GM19351 (cell line): ENCODE measurements at regions not wholly inside any gene's neighbourhood (a gene's known extent, or its start where the extent isn't known, plus 50 kb on each side); places are given as distances from the start of the nearest gene placed in this dataset.
A peak's percentile ranks its signal among the peaks of the same experiment; 100 is the strongest.
"Not testable (repeated sequence)": the region's sequence is repeated elsewhere in the genome, so short reads cannot be mapped to it uniquely, and the experiment has no call there.

Experiments
- ATAC-seq: cut with Tn5 transposase; IDR thresholded peaks from one replicate; pipeline ENCODE4 v1.9.1; 2021; ENCODE audit warnings: mild to moderate bottlenecking, moderate library complexity; ENCODE audit not compliant: unreplicated experiment

DNA sequence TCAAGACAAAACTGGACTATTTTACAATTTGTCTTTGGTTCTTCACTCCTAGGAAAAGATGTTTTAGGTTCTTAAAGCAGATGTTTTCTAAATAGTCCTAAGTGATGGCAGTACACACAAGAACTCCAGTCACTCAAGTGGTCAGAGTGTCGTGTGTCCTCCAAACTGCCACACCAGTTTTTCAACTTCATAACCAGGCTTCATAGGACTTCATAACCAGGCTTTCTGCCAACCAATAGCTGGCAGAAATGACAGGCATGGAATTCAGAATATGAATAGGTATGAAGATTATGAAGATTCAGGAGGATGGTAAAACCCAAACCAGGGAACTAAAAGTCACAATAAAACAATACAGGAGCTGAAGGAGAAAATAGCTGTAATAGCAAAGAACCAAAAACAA lies 721.2 kb upstream of the SEMA3D start:
- ATAC-seq, result no peak

DNA sequence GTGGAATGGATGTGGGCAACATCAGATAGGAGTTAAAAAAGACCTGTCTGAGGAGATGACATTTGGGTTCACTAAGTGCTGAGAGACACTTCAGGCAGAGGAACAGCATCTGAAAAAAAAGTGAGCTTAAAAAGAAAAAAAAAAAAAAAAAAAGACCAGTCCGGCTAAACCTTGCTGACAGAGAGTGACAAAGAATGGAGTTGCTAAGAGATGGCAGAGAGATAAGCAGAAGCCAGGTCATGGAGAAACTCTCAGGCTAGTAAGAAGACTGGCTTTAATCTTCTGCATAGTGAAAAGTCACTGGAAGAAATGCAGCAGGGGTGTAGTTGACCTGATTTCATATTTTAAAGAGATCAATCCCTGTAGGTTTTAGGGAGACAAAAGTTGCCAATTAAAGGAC lies 711.1 kb upstream of the SEMA3D start:
- ATAC-seq, result no peak

DNA sequence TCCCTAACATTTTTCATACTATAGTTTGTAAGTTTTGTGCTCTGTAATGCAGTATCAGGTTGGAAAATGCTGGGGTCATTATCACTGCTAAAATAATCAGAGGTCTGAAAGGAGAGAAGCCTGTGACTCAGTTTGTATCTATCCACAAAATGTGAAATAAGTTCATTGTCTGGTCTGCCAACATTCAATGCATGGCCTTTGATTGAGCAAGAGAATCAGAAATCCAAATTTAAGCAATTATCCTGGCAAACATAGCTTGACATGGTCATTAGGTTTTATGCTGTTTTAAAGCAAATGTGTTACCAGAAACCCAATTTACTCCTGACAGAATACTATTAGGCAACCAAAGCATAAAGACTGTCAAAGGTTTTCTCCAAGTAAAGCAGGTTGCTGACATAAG lies 709.7 kb upstream of the SEMA3D start:
- ATAC-seq, result no peak

DNA sequence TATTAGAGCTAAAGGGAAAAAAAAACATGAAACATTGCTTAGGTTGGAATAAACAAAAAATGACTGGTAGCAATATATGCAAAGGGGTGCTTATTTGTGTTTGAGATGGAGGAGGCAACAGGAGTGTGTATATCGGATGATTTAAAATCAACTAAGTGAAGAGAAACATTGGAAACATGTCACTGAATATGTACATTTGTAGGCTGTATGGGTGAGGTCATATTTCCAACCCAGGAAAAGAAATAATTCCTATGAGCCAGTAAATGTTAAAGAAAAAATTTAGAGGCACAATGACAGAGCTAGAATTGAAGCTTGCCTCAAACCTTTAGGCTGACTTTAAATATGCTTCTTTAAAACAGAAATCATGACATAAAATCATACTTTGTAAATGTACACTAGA lies 709.0 kb upstream of the SEMA3D start:
- no peak for ATAC-seq

DNA sequence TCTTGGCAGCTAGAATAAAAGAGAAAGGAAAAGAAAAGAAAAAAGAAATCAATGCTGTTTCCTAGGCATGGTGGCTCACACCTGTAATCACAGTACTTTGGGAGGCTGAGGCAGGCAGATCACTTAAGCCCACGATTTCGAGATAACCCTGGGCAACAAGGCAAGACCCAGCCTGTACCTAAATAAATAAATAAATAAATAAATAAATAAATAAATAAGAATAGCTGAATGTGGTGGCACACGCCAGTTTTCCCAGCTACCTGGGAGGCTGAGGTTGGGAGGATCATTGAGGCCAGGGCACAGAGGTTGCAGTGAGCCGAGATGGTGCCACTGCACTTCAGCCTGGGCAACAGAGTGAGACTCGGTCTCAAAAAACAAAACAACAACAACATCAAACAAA lies 705.0 kb upstream of the SEMA3D start:
- not testable (repeated sequence) for ATAC-seq

DNA sequence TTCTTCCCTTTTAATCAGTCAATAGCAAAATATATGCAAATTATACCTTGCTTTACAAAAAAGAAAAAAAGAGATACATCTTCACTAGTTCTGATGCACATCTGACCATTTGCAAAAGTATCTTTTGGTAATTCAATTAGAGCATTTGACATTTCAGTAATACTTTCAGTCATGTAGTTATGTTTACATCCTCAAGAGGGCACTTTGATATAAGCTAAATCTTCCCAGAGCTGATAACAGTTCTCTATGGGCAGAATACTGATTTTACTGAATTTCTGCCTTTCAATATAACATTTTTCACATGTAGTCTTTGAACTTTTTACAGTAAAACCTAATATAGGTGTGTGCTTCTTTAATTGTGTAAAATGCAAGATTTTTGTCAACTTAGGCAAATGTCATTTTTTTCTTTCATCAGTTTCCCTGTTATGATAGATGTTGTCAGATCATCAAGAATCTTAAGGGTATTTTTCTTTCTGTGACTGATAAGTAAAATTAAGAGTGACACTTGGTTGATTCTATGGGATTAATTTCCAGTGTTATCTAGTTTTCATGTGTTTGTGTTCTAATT lies 703.5 kb upstream of the SEMA3D start:
- ATAC-seq, result peak; percentile 86

DNA sequence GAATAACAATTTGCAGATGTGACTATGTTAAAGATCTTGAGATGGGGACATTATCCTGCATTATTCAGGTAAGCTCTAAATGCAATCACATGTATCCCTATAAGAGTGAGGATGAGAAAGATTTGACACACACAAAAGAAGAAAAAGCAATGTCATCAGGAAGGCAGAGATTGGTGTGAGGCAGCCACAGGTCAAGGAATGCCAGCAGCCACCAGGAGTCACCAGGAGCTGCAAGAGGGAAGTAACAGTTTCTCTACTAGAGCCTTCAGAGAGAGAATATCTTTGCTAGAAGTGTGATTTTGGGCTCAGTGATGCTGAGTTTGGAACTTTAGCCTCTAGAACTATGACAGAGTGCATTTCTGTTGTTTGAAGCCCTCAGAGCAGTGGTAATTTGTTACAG lies 700.3 kb upstream of the SEMA3D start:
- ATAC-seq, result no peak

DNA sequence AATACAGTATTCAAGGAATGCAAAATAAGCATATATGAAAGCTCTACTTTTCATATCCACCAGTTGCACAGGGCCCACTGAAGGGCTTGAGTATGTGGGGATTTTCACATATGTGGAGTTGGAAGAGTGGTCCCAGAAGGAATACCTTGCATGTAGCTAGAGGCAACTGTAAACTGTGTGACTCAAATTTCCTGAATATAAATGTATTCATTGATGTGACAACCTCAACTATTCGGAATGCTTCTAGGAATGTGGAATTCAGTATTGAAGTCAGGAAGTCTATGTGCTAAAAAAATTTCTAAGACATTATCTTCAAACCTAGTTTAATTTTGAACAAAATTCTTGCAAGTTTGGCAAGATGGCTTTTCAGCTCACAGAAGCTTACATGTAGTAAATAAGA lies 695.5 kb upstream of the SEMA3D start:
- no peak for ATAC-seq

DNA sequence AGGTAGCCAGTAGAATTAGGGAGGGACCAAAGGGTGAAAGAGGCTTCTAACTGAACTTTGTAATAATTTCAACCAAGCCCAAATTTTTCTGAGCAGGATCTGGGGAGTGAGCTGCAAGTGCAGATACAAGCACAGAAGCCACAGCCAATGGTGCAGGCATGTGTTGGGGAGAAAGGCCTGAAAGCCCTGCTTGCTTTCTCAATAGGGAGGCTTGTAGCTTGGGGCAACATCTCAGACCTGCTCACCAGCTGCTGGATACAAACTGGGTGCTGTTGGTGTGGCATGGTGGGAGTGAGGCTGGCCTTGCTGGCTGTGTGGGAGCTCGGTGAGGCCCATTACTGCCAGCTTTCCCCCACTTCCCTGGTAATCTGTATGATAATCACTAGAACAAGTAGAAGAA lies 688.5 kb upstream of the SEMA3D start:
- ATAC-seq, result no peak

DNA sequence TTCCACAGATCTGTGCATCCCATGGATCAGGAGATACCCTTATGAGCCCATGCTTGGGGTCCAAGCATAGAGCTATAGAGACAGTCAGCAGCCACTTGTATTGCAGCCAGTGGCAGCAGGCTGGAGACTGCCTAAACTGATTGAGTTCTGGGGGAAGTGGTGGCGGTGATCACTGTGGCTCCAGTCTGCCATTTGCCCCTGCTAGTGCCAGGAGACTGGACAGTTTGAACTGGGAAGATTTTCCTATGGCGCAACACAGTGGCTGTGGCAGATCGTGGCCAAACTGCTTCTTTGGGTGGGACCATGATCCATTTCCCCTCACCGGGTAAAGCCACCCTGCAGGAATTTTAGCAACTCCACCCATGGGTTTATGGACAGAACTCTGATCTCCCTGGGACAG lies 679.7 kb upstream of the SEMA3D start:
- ATAC-seq, result no peak

DNA sequence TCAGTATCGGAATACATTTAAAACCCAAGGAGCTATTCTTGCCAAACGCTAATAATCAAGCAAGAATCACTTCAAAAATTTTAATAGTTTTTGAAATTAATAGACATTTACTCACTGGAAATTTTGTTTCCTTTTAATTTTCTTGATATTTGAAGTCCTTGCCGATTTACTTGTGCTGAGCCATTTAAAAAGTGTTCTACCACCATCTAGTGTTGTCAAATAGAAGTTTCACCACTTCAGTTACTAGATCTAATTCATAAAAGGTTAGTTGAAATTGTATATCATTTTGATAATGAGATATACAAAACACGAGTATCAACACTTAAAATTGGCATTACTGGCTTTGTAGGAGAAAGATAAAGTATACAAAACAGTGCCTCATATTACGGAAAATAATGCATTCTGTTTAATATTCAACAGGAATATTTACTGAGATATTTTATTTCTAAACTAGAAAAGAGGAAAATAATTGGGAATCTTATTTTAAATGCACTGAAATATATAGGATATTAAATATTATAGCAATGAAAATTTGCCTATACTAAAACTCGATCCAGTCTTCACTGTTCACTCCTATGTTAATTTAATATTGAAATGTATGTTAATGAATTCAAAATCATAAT lies 664.8 kb upstream of the SEMA3D start:
- no peak for ATAC-seq

DNA sequence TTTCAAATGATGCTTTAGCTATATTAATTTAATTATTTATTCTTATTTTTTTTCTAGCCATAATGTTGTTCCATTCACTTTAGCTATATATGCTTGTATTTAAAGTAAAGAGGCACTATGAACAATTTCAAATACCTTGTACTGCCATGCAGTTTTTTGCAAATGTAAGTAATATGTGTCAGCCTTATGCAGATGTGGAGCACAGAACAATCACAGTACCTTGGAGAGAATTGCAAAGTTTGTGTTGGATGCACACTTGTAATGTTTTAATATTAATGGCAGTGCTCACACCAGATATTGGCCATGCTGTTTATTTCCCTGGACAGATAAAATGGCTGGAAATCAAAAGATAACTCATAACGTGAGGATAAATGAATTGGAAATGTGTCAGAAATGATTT lies 663.5 kb upstream of the SEMA3D start:
- ATAC-seq, result no peak

DNA sequence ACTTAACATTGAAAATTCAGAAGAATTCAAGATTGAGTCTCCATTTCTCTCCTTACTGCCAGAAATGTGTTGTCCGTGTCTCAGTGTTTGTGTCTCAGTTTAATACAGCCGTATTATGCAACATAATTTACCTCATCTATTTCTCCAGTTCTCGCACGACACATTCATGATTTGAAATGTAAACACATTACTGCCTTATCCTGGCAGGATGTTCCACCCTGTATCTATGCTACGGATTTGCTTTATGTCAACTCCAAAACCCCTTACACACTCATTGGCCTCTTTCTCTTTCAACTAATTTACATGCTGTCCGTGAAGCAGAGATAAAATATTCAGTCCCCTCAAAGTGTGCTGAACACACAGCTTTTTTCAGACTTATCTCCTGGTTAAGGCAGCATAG lies 653.7 kb upstream of the SEMA3D start:
- ATAC-seq, result no peak

DNA sequence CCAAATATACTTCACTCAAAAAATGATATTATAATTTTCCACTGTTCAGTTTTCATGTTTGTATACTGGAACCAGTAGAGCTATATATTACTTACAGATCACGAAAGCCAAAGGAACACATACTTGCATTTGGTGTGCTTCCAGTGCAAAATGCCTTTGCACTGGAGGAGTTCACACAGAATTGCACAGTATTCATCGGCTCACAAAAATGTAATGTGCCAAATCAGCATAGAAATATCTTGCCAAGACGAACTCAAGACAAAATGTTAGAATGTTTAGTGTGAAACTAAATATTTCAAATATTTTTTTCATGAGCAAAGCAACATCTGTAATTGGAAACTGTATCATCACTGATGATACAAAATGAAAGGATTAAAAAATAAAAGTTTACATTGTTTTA lies 646.2 kb upstream of the SEMA3D start:
- no peak for ATAC-seq

DNA sequence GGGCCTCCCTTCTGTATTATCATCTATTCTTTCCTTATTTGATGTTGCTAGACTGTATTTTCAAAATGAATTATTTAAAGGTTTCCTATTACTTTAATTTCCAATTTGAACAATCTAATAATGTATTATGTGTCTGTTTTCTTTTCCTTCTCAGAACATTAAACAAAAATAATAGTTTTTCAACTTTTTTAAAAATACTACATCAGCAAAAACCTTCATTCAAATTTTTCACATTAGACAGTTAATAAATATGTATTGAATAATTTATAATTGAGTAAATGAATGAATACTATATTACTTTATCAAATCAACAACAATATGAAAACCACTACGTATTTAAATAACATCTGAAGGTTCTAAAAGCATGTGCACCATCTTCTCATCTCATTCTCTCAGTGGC lies 644.1 kb upstream of the SEMA3D start:
- no peak for ATAC-seq

DNA sequence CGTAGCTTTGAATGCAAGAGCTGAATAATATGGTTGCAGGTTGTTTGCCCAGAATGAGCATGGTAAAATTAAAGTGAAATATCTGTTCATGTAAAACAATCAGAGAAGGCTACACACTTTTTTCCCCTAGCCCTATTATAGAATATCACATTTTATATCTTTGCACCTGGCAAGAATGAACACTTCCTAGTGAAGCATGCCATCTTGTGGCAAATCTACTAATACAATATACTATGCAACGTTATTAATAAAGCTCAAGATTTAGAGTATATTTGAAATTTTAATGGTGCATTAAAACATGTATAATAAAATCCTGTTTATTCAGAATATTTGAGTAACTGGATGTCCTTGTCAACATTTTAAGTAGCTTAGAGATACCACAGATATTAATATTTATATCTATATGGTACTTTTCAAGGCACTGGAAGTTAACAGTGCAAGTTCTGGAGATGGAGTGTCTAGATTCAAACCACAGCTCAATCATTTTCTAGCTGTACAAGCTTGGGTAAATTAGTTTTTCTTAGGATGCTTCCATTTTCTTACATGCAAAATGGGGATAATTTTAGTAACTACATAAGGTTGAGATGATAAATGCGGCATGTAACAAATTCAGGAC lies 643.1 kb upstream of the SEMA3D start:
- ATAC-seq, result no peak

DNA sequence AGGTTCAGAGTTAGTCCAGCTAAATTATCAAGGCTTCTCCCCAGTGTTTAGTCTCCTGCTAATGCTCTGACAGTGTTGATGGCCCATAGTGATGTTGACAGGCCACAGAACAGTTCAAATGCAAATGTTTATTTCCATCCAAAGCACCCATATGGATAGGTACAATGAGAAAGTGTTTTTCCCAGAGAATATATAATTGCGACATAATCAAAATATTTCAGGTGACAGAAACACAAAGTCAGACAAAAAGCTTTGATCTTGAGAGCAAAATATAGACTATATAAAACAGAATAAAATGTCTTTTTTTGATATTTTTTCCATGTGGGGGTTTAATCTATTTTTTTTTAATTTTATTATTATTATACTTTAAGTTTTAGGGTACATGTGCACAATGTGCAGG lies 642.3 kb upstream of the SEMA3D start:
- ATAC-seq, result no peak

DNA sequence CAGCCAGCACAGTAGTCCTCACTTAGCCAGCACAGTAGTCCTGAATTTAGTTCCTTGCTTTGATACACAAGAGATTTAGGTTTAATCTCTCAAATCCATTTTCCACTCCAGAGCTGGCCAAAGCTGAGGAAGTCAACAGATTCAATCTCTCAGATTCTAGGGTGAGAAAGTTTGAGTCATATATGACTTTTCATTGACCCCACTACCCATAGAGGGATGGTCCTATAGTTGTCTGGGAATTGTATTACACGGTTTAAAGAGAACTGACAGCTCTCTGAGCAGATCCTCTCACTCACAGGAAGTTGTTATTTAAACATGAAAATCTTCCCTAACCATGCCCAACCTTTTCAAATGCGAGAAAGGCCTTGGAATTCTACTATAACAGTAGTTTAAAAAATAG lies 641.8 kb upstream of the SEMA3D start:
- no peak for ATAC-seq

DNA sequence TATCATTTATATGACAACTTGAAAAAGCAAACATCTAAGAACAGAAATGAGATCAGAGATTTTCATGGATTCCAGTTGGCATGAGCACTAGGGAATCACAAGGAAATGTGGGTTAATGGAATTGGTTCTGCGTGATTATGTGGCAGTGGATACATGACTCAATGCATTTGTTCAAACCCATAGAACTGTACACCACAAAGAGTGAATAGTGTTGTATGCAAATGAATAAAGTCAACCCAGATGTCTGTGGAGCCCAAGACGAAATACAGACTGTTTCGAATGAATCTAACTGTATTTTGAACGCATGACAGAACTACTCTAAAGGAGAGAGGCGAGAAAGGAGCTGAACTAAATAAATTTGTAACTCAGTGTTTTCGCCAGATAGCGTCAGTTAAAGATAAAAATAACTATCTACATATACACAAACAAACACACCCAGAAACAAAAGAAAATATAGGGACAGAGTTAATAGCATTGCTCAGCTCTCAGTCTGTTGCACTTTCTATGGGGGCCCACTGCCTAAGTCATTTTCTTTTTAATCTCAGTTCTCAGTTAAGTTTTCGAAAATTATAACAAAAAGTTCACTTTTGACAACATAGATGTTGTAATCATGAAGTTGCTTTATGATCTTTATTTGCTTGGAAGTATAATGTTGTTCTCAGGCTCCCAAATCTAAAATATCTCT lies 636.7 kb upstream of the SEMA3D start:
- ATAC-seq, result no peak

DNA sequence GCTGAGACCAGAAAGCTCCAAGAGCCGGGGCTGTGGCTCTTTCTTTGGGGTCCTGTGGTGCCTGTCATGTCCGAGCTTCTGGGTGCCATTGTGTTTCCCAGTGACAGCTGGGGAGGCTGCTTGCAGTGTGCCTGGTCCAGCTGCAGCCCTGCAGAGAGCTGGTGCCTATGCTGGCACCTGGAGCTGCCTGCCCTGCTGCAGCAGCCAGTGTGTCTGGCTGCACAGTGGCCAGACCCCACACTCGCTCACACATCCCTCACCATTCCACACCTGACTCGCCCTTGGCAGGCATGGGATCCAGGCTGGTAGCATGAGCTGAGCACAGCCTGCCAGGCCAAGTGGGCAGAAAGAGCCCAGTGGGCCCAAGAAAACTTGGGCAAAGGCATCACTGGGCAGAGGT lies 635.1 kb upstream of the SEMA3D start:
- ATAC-seq, result no peak

DNA sequence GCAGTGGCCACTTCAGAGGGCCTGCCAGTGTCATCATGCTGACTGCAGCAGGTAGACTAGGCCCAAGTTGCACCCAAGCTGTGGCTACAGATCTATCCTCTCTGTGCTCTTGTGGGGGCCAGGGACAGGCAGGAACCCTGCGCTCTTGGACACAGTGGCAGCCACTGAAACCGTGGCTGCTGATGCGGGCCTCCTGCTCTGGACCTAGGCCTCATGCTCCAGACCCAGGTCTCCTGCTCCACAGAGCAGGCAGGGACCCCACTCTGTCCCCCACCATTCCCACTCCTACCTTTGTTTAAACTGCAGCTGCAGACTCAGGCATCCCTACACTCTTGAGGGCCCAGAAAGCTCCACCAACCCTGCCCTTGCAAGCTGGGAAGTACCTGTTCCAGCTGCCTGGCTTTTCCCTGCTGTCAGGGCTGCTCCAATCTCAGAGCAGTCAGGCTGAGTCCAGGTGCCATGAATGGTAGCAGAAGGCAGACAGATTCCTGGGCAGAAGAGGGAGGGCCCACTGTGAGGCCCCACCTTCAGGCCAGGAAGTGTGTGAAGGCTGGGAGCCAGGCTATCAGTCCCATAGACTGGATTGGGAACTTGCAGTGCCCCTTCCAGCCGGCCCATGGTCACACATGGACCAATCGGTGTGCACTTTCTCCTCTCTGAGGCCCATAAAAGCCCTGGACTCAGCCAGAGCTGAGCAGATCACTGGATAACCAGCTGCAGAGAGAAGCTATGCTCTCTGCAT lies 634.0 kb upstream of the SEMA3D start:
- no peak for ATAC-seq

DNA sequence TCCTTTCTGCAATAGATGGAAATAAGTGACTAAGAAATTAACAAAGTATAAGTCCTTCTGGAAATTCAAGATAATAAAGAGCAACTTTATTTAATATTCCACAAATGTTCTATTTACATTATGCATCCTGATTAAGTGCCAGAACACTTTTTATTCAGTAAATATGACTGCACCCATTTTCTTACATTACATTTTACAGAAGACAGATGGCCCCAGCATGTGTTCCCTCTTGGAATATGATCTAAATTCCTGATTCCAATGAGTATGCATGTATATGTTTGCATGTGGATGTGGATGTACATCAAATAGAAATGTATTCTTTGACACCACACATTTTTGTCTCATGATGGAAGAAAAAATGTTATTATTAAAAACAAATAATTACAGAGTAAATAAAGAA lies 628.7 kb upstream of the SEMA3D start:
- no peak for ATAC-seq
